Fibroblast of lung (primary cell): ENCODE measurements at regions not wholly inside any gene's neighbourhood (a gene's known extent, or its start where the extent isn't known, plus 50 kb on each side); places are given as distances from the start of the nearest gene placed in this dataset.
"Not testable (repeated sequence)": the region's sequence is repeated elsewhere in the genome, so short reads cannot be mapped to it uniquely, and the experiment has no call there.

Experiments
- DNase-seq, 2 donors: peaks; one replicate each; pipeline versions ENCODE4 v3.0.0 to v3.0.0-alpha.2; 2010; ENCODE audit warnings: low read depth in 2 of 2
- H2AFZ ChIP-seq: 2 replicates; pipeline ENCODE4 v1.5.1; 2012; ENCODE audit warnings: low read length, control low read depth, inconsistent platforms
- H3K27ac ChIP-seq: 2 replicates; pipeline ENCODE4 v1.5.1; 2011; ENCODE audit warnings: low read length, control low read depth; ENCODE audit not compliant: insufficient read depth
- H3K27me3 ChIP-seq: 2 replicates; pipeline ENCODE4 v1.5.1; 2011; ENCODE audit warnings: mild to moderate bottlenecking, low read length; ENCODE audit not compliant: control insufficient read depth, insufficient read depth
- H3K36me3 ChIP-seq: 2 replicates; pipeline ENCODE4 v1.5.1; 2011; ENCODE audit warnings: low read length; ENCODE audit not compliant: control insufficient read depth, insufficient read depth
- H3K4me1 ChIP-seq: 2 replicates; pipeline ENCODE4 v1.5.1; 2011; ENCODE audit warnings: low read length; ENCODE audit not compliant: control insufficient read depth, insufficient read depth; ENCODE audit errors: extremely low read depth
- H3K4me2 ChIP-seq: 2 replicates; pipeline ENCODE4 v1.5.1; 2011; ENCODE audit warnings: low read length, control low read depth; ENCODE audit not compliant: insufficient read depth; ENCODE audit errors: extremely low read depth
- H3K4me3 ChIP-seq, 4 experiments: fragments of 200-600 bp in 1 of 4; sonication (generic) in 1 of 4; replicated peaks in 1 of 4; 2 replicates each; pipeline ENCODE4 v1.5.1; 2011 to 2016; ENCODE audit warnings: low read length in 4 of 4, low read depth in 3 of 4, mild to moderate bottlenecking in 3 of 4, control low read depth in 2 of 4, inconsistent platforms in 1 of 4, mixed read lengths in 1 of 4; ENCODE audit not compliant: insufficient read depth in 1 of 4; ENCODE audit errors: control extremely low read depth in 1 of 4
- H3K79me2 ChIP-seq: 2 replicates; pipeline ENCODE4 v1.5.1; 2012; ENCODE audit warnings: mild to moderate bottlenecking, low read length, inconsistent platforms; ENCODE audit not compliant: control insufficient read depth, insufficient read depth
- H3K9ac ChIP-seq: 2 replicates; pipeline ENCODE4 v1.5.1; 2011; ENCODE audit warnings: mild to moderate bottlenecking, low read length, control low read depth; ENCODE audit not compliant: insufficient read depth
- H3K9me3 ChIP-seq: 2 replicates; pipeline ENCODE4 v1.5.1; 2012; ENCODE audit warnings: low read depth, low read length; ENCODE audit not compliant: control insufficient read depth, insufficient read depth
- H4K20me1 ChIP-seq: 2 replicates; pipeline ENCODE4 v1.5.1; 2011; ENCODE audit warnings: low read length; ENCODE audit not compliant: control insufficient read depth, insufficient read depth; ENCODE audit errors: extremely low read depth
- EZH2 ChIP-seq: IDR thresholded peaks from 2 replicates; pipeline ENCODE4 v1.5.1; 2012; ENCODE audit warnings: low read length, control low read depth, mild to moderate bottlenecking; ENCODE audit errors: missing control alignments
- TF ChIP-seq, protein P1 (sequence below), 2 donors: IDR thresholded peaks in 1 of 2; conservative IDR thresholded peaks in 1 of 2; 1 replicate in 1 of 2; 2 replicates in 1 of 2; pipeline ENCODE4 v1.5.1; 2011 to 2012; ENCODE audit warnings: low read length in 2 of 2, control low read depth in 1 of 2, inconsistent platforms in 1 of 2, low read depth in 1 of 2, mild to moderate bottlenecking in 1 of 2

DNA sequence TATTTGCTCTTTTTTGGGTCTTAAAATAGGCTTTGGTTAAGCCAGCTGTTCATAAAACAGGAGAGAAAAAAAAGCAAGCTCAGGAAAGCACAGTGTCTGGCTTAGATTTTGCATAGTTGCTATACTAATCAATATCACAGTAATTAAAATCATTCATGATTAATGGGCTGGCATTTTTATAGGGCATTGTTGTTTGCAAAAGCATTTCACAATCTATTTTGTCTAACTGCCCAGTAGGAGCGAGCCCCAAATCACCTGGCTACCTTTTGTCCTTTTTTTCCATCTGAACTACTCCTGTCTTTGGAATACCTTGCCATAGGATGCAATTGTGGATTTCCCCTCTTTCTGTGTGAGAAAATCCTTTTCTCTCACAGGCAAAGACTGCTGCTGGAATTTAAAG is 619.8 kb downstream of the JRKL start:
- Histone ChIP-seq H3K4me1 (no peaks in the 10 kb centered on the region), H2AFZ (no peak overlapping the region), H3K79me2 (no peaks in the 10 kb centered on the region), H3K4me2 (no peak overlapping the region), H4K20me1 (no peaks in the 10 kb centered on the region), H3K27me3 (no peaks in the 10 kb centered on the region), H3K36me3 (no peaks in the 10 kb centered on the region), H3K9ac (no peak overlapping the region), H3K27ac (no peak overlapping the region), H3K4me3 (no peak overlapping the region), H3K9me3 (no peaks in the 10 kb centered on the region)
- no peak for TF ChIP-seq EZH2
- TF ChIP-seq, protein P1, sequence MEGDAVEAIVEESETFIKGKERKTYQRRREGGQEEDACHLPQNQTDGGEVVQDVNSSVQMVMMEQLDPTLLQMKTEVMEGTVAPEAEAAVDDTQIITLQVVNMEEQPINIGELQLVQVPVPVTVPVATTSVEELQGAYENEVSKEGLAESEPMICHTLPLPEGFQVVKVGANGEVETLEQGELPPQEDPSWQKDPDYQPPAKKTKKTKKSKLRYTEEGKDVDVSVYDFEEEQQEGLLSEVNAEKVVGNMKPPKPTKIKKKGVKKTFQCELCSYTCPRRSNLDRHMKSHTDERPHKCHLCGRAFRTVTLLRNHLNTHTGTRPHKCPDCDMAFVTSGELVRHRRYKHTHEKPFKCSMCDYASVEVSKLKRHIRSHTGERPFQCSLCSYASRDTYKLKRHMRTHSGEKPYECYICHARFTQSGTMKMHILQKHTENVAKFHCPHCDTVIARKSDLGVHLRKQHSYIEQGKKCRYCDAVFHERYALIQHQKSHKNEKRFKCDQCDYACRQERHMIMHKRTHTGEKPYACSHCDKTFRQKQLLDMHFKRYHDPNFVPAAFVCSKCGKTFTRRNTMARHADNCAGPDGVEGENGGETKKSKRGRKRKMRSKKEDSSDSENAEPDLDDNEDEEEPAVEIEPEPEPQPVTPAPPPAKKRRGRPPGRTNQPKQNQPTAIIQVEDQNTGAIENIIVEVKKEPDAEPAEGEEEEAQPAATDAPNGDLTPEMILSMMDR (conservative IDR thresholded peaks at IDR 0.05 in 1 of 2, IDR thresholded peaks at IDR 0.05 in 1 of 2; ENCODE audit: low read depth in 1 of 2, low read length in 2 of 2), result no peak
- no peak for DNase-seq

DNA sequence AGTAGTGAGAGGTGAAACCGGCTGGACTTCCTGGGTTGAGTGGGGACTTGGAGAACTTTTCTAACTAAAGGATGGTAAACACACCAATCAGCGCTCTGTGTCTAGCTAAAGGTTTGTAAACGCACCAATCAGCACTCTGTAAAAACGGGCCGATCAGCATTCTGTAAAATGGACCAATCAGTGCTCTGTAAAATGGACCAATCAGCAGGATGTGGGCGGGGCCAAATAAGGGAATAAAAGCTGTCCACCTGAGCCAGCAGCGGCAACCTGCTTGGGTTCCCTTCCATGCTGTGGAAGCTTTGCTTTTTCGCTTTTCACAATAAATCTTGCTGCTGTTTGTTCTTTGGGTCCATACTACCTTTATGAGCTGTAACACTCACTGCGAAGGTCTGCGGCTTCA is 621.2 kb downstream of the JRKL start:
- H4K20me1 ChIP-seq, H3K4me2 ChIP-seq, H3K36me3 ChIP-seq, H3K9ac ChIP-seq, H3K9me3 ChIP-seq, H3K4me3 ChIP-seq, H3K79me2 ChIP-seq, DNase-seq, H3K27me3 ChIP-seq, H2AFZ ChIP-seq, H3K27ac ChIP-seq, H3K4me1 ChIP-seq: not testable (repeated sequence)

- H3K79me2 ChIP-seq, result no peaks in the 10 kb centered on the region
- H3K27me3 ChIP-seq, result no peaks in the 10 kb centered on the region
- no peak for DNase-seq
- no peaks in the 10 kb centered on the region for H4K20me1 ChIP-seq
- H3K36me3 ChIP-seq, result no peaks in the 10 kb centered on the region
- H3K27ac ChIP-seq, result no peak overlapping the region
- H3K4me3 ChIP-seq, result no peak overlapping the region
- H3K9ac ChIP-seq, result no peak overlapping the region
- no peak for TF ChIP-seq EZH2
- TF ChIP-seq, protein P1 (conservative IDR thresholded peaks at IDR 0.05 in 1 of 2, IDR thresholded peaks at IDR 0.05 in 1 of 2; ENCODE audit: low read depth in 1 of 2, low read length in 2 of 2), result no peak
- no peaks in the 10 kb centered on the region for H3K9me3 ChIP-seq
- no peak overlapping the region for H3K4me2 ChIP-seq
- no peaks in the 10 kb centered on the region for H3K4me1 ChIP-seq
- no peak overlapping the region for H2AFZ ChIP-seq
These were observed 625.5 kb downstream of the JRKL start for GRCh38 chr11:97015327-97015726.

DNA sequence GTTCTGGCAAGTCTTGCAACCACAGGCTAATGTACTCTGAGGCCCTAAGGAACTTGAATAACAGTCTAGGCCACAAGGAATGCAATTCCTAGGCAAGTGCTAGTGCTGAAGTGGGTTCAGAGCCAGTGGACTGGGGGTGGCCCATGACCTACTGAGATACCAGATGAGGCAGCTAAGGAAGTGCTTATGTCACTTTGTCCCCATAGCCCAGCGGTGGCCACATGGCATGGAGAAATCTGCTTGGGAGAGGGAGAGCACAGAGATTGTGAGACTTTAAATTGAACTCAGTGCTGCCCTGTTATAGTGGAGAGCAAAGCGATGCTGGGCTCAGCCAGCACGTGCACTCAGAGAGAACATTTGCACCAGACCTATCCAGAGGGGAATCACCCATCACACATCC is 629.5 kb downstream of the JRKL start:
- Histone ChIP-seq H3K27me3 (no peaks in the 10 kb centered on the region), H3K27ac (no peak overlapping the region), H3K4me2 (no peak overlapping the region), H3K79me2 (no peaks in the 10 kb centered on the region), H3K9ac (no peak overlapping the region), H3K9me3 (no peaks in the 10 kb centered on the region), H3K4me3 (no peak overlapping the region), H3K36me3 (no peaks in the 10 kb centered on the region), H3K4me1 (no peaks in the 10 kb centered on the region), H4K20me1 (no peaks in the 10 kb centered on the region), H2AFZ (no peak overlapping the region)
- no peak for TF ChIP-seq EZH2
- TF ChIP-seq, protein P1 (conservative IDR thresholded peaks at IDR 0.05 in 1 of 2, IDR thresholded peaks at IDR 0.05 in 1 of 2; ENCODE audit: low read depth in 1 of 2, low read length in 2 of 2), result no peak
- DNase-seq, result no peak
